ENCODE measurements at regions not wholly inside any gene's neighbourhood (a gene's known extent, or its start where the extent isn't known, plus 50 kb on each side); places are given as distances from the start of the nearest gene placed in this dataset.
A peak's percentile ranks its signal among the peaks of the same experiment; 100 is the strongest.

GRCh38 chr9:85129514-85129913 is 460.0 kb downstream of the NTRK2 start:
- Histone ChIP-seq H3K4me2 (ENCODE audit: control insufficient read depth, extremely low read depth, insufficient read depth, low read depth, low read length) (no peak overlapping the region), H3K27me3 (ENCODE audit: control insufficient read depth, extremely low read depth, insufficient read depth, low read length) (no peaks in the 10 kb centered on the region), H3K27ac (ENCODE audit: control insufficient read depth, insufficient read depth, low read length) (no peak overlapping the region), H2AFZ (ENCODE audit: control insufficient read depth, low read length) (no peak overlapping the region), H3K36me3 (ENCODE audit: control insufficient read depth in 2 of 2, extremely low read depth in 1 of 2, insufficient read depth in 2 of 2, low read length in 2 of 2) (no peaks in the 10 kb centered on the region), H4K20me1 (ENCODE audit: control insufficient read depth, extremely low read depth, insufficient read depth, low read length) (no peaks in the 10 kb centered on the region), H3K9me1 (ENCODE audit: control insufficient read depth, extremely low read depth, insufficient read depth, low read length) (no peaks in the 10 kb centered on the region), H3K4me1 (ENCODE audit: control insufficient read depth, extremely low read depth, insufficient read depth, low read length) (no peaks in the 10 kb centered on the region), H3K4me3 (ENCODE audit: control insufficient read depth in 2 of 3, extremely low read depth in 1 of 3, insufficient read depth in 2 of 3, low read depth in 1 of 3, low read length in 3 of 3) (no peak overlapping the region), H3K9ac (ENCODE audit: control insufficient read depth, extremely low read depth, insufficient read depth, low read length) (no peak overlapping the region), H3K9me3 (ENCODE audit: control insufficient read depth, low read depth, low read length) (no peaks in the 10 kb centered on the region), H3K79me2 (ENCODE audit: control insufficient read depth, insufficient read depth, low read length) (no peaks in the 10 kb centered on the region)
- dilution Hi-C loops (cut with MboI; ENCODE audit: extremely low pct_ligation_motif_present, low sequenced_read_pairs), result no loop called here
- no peak for TF ChIP-seq CTCF (optimal IDR thresholded peaks at IDR 0.05 in 1 of 3, IDR thresholded peaks at IDR 0.05 in 1 of 3, conservative IDR thresholded peaks at IDR 0.05 in 1 of 3; ENCODE audit: extremely low read depth in 1 of 3, insufficient read depth in 2 of 3, low read length in 3 of 3)
- FAIRE-seq (no peak), DNase-seq (ENCODE audit: low read depth, low spot score) (no peak)

GRCh38 chr9:85118990-85119755 is 449.6 kb downstream of the NTRK2 start:
- no peak overlapping the region for H3K9ac ChIP-seq (ENCODE audit: control insufficient read depth, extremely low read depth, insufficient read depth, low read length)
- no peak for FAIRE-seq
- H3K27me3 ChIP-seq (ENCODE audit: control insufficient read depth, extremely low read depth, insufficient read depth, low read length), result no peaks in the 10 kb centered on the region
- dilution Hi-C loops (cut with MboI; ENCODE audit: extremely low pct_ligation_motif_present, low sequenced_read_pairs), result no loop called here
- peak overlapping the region; percentile 51 for H3K27ac ChIP-seq (ENCODE audit: control insufficient read depth, insufficient read depth, low read length)
- H3K9me3 ChIP-seq (ENCODE audit: control insufficient read depth, low read depth, low read length), result no peaks in the 10 kb centered on the region
- no peak overlapping the region for H3K4me3 ChIP-seq (ENCODE audit: control insufficient read depth in 2 of 3, extremely low read depth in 1 of 3, insufficient read depth in 2 of 3, low read depth in 1 of 3, low read length in 3 of 3)
- no peak overlapping the region for H3K4me2 ChIP-seq (ENCODE audit: control insufficient read depth, extremely low read depth, insufficient read depth, low read depth, low read length)
- peaks cover 35% of the 10 kb centered on the region for H3K4me1 ChIP-seq (ENCODE audit: control insufficient read depth, extremely low read depth, insufficient read depth, low read length)
- no peaks in the 10 kb centered on the region for H3K79me2 ChIP-seq (ENCODE audit: control insufficient read depth, insufficient read depth, low read length)
- H3K36me3 ChIP-seq (ENCODE audit: control insufficient read depth in 2 of 2, extremely low read depth in 1 of 2, insufficient read depth in 2 of 2, low read length in 2 of 2), result no peaks in the 10 kb centered on the region
- H4K20me1 ChIP-seq (ENCODE audit: control insufficient read depth, extremely low read depth, insufficient read depth, low read length), result no peaks in the 10 kb centered on the region
- H3K9me1 ChIP-seq (ENCODE audit: control insufficient read depth, extremely low read depth, insufficient read depth, low read length), result no peaks in the 10 kb centered on the region
- peak; percentile 40 for DNase-seq (ENCODE audit: low read depth, low spot score)
- TF ChIP-seq EZH2 (IDR thresholded peaks at IDR 0.05; ENCODE audit: low read length) (no peak), CTCF (optimal IDR thresholded peaks at IDR 0.05 in 1 of 3, IDR thresholded peaks at IDR 0.05 in 1 of 3, conservative IDR thresholded peaks at IDR 0.05 in 1 of 3; ENCODE audit: extremely low read depth in 1 of 3, insufficient read depth in 2 of 3, low read length in 3 of 3) (no peak)
- no peak overlapping the region for H2AFZ ChIP-seq (ENCODE audit: control insufficient read depth, low read length)
